MV-4-11 (cell line): ENCODE measurements at regions not wholly inside any gene's neighbourhood (a gene's known extent, or its start where the extent isn't known, plus 50 kb on each side); places are given as distances from the start of the nearest gene placed in this dataset.
A peak's percentile ranks its signal among the peaks of the same experiment; 100 is the strongest.

Experiments
- DNase-seq: peaks from one replicate; lab custom pipeline; 2025; lab: John Stamatoyannopoulos, UW

DNA sequence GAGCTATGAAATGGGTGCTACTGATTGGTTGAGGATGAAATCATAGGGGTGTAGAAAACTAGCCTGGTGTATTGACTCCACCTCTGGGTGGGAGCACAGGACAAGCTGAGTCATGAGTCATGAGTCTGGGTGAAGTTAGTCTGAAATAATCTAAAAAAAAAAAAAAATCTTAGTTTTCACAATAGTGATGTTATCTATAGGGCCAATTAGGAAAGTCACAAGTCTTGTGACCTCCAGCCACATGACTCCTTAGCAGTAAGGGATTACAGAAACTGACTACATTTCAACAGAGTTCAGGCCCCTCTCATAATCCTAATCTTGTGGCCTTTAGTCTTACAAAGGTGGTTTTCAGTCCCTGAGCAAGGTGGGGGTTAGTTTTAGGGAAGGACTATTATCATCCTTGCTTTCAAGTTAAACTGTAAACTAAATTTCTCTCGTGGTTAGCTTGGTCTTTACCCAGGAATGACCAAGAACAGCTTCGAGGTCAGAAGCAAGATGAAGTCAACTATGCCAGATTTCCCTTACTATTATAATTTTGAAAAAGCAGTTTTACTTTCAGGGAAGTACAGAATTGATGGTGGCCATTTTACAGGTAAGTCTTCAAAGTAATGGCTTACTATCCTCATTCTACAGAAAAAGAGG is 338.0 kb upstream of the GYPC start:
- DNase-seq: no peak

DNA sequence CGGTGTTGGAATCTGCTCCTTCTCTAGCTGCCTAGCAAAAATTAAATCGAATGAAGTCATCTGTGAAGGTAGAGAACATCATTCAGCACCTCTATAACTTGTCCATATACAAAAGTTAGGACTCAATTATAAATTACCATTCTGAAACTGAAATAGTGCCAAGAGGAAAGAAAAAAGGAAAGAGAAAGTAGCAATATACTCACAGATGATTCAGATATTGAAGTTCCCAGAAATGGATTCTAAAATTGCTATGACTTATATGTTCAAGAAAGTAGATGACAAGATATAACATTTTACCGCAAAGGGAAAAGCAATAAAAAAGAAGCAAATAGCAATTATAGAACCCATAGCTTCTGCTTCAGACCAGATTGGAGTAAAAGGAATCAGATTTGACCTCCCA is 333.6 kb upstream of the GYPC start:
- no peak for DNase-seq

DNA sequence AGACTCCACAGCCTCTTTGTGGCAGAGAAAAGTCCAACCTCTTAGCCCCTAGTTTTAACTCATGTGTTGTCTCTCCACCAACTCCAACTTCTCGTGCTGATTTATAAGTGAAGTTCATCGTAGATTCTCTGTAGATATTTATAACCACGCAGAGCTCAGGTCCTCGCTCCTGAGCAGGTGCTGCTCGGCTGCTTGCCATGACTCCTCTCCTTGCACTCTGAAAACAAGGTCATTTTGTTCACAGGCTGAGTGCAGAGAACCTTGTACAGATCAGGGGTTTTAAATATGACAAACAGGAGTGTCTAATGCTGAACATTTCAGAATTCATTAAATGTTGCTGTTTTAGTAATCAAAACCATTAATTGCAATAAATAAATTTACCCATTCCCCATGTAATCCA is 330.8 kb upstream of the GYPC start:
- DNase-seq: no peak

- DNase-seq: no peak
Observed at GRCh38 chr2:126329173-126329572, 326.8 kb upstream of the GYPC start.

GRCh38 chr2:126342457-126342856 is 313.5 kb upstream of the GYPC start:
- DNase-seq: no peak

GRCh38 chr2:126343136-126343535 is 312.8 kb upstream of the GYPC start:
- no peak for DNase-seq

DNA sequence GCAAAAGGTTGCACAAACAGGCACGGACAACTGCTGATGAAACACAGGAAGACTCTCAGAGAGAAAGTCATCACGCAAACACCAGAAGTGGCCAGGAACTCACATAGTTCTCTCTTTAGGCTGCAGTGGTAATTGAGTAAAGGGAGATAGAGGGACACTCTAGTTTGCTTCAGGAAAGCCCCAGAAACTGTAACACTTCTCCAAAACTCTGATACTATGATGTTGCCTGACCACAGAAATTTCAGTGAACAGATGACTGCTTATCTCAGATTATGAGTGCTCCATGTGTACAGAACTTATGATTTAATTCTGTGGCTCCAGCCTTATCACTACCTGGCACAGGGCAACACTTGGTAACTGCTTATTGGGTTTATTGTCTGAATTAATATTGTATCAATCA is 311.5 kb upstream of the GYPC start:
- no peak for DNase-seq

GRCh38 chr2:126345691-126346090 is 310.3 kb upstream of the GYPC start:
- DNase-seq: no peak

GRCh38 chr2:126356631-126357030 is 299.3 kb upstream of the GYPC start:
- DNase-seq: no peak

DNA sequence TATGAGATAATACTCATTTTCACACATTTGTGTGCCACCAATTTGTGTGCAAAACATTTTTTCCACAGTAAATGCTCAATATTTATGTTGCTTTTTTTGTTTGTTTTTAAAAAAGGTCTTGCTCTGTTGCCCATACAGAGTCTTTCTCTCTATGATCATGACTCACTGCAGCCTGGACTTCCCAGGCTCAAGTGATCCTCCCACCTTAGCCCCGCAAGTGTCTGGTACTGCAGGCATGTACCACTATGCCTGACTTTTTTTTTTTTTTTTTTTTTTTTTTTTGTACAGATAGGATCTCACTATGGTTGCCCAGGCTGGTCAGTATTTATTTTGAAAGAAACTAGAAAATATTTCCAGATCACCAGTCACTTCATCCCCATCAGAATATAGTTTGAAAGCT is 297.8 kb upstream of the GYPC start:
- DNase-seq: no peak

DNA sequence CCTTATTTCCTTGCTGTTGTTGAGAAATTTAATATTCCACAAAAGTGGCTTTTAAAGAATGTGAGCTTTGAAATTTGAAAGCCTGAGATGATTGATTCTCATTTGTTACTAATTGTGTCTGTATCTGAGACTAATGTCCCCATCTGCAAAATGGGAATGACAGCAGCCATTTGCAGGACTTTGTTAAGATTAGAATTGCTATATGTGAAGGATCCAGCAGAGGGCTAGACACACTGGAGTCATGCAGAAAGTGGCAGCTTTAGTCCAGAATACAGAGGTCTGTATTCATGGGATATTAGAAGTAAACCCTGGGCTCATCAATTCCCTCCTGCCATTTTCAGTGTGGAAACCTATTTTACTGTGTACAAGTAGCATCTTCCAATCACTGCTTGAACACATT is 296.5 kb upstream of the GYPC start:
- DNase-seq: peak; percentile 7

- DNase-seq: no peak
Observed at GRCh38 chr2:126367361-126367760, 288.6 kb upstream of the GYPC start.

DNA sequence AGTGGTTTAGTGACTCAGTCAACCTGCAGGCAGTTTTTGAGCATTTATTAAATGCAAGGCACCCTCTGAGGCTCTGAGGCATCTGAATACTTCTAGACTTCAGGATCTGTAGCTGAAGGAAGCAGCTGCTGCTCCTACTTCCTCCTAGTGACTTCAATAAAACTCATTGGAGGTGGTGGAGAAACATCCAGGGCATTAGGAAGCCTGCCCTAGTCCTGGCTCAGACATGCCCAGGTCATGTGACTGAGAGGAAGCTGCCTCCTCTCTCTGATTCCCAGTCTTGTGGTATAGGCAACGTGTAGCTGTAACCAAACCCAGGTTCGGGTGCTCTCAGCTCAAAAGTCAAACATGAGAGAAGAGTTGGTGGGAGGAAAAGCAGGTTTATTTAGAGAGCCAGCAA is 287.2 kb upstream of the GYPC start:
- peak; percentile 25 for DNase-seq

DNA sequence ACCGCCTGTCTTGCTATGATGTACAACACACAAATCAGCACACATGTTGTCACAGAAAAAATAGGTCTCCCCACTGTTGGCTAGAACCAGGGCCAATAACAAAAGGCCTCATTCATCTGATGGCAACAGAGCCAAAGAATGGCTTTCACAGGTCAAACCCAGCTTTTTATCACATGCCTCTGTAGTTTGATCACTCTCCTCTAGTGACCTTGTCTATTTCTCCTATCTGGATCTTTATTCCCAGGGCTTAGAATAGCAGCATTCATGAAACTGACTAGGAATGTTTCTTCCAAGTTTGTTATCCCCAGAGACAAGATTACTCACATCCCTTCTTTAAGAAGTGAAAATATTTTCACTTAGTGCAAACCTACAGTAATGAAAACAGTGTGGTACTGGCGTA is 285.8 kb upstream of the GYPC start:
- DNase-seq: no peak

DNA sequence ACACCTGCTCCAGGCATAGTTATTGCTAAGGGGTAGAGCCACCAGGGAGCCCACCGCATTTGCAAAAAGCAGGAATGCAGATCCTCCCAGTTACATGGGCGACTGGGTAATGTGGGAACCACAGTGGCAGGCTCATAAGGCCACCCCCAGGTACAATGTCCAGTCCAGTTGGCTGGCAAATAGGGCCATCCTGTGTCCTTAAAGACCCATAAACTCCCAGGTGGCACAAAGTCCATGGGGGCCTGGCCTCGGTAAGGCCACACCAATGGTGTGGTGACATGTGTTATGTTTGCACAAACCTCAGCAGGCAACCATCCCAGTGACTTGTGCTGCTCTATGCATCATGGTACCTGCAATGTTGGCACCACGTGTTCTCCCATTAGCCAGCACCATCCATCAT is 283.6 kb upstream of the GYPC start:
- no peak for DNase-seq

GRCh38 chr2:126378176-126378575 is 277.8 kb upstream of the GYPC start:
- DNase-seq: no peak

DNA sequence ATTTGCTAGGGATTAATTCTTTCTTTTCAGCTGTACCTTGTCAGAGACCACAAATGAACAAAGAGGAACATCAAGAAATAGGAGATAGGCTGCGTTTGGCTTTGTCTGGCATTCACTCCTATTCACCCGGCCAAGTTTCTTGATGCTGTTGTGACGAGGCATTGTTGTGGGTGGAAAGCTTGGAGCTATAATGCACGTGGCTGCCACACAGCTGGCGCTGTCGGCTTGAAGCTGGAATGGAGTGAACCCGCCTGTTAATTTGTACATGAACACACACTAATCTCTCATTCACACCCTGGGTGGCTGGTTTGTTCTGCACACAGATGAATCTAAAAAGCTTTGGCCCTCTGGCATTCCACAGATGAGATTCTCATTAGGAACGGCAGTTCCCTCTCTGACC is 274.9 kb upstream of the GYPC start:
- DNase-seq: no peak

DNA sequence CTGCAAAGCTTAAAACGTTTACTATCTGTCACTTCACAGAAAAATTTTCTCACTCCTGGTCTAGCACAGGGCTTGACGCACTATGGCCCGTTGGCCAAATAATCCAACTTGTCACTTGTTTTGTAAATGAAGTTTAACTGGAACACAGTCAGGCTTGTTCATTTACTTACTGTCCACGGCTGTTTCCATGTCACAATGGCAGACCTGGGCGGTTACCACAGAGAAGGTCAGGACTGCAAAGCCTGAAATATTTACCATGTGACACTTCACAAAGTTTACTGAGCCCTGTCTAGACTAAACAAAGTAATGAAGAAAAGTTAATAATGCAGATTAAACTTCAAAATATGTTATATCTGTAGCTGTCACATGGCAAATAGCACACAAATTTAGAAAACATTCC is 273.0 kb upstream of the GYPC start:
- DNase-seq: no peak

DNA sequence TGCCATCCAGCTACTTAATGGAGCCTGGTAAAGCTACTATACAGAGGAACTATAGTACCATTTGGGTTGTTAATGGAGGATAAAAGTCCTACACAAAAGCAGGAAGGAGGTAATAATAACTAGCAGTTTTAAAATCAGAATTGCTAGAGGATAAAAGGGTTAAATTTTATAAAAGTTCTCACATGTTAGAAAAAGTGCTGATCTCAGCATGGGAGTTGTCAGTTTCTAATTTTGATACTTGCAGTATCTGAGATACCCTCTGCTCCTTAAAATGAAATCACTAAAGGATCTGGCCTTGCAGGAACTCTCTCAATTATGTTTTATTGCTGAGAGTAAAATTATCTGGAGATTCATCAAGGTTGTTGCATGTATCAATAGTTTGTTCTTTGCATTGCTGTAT is 272.2 kb upstream of the GYPC start:
- no peak for DNase-seq

DNA sequence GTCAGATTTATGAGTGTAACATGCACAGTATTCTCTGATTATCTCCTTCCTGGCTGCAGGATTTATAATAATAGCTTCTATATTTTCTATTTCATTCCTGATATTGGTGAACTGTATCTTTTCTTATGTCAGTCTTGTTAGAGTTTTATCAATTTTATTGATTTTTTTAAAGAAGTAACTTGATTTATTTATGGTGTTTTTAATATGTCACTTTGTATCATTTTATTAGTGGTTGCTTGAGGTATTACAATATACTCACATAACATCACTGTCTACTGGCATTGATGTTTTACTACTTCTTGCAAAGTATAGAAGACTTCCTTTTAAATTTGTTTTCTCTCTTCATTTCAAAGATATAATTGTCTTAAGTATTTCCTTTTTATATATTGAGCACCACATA is 270.5 kb upstream of the GYPC start:
- no peak for DNase-seq

DNA sequence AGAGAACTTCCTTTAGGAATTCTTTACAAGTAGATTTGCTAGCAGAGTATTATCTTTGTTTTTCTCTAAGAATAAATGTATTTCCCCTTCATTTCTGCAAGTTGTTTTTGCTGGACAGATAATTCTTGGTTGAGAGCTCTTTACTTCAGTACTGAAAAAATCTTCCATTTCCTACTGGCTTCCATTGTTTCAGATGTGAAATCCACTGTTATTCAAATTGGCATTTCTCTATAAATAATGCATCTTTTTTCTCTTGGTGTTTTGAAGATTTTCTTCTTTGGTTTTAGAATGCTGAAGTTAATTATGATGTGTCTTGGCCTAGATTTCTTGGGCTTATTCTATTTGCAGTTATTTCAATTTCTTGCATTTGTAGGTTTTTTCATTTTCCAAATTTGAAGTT is 270.0 kb upstream of the GYPC start:
- no peak for DNase-seq

DNA sequence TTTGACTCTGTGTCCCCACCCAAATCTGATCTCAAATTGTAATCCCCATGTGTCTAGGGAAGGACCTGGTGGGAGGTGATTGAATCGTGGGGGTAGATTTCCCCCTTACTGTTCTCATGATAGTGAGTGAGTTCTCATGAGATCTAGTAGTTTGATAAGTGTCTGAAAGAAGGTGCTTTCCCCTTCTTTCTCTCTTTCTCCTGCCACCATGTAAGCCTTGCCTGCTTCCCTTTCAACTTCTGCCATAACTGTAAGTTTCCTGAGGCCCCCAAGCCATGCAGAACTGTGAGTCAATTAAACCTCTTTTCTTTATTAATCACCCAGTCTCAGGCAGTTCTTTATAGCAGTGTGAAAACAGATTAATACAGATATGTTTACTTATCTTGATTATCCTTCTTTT is 266.5 kb upstream of the GYPC start:
- DNase-seq: no peak

DNA sequence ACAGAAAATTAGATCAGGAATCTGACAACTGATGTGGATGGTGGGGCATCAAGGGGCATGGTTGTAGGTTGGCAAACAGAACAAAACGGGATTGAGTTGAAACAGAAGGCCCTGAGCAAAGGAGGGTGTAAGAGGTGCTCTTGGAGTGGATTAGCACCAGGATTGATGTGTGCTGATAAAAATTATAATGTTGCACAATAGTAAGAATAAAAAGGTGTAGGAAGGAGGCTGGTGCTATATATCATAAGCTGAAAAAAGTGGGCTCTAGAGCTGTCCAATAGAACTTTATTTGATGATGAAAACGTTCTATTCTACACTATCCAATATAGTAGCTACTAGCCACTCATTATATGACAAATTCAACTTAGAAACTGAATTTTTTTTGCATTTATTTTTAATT is 263.1 kb upstream of the GYPC start:
- DNase-seq: no peak

DNA sequence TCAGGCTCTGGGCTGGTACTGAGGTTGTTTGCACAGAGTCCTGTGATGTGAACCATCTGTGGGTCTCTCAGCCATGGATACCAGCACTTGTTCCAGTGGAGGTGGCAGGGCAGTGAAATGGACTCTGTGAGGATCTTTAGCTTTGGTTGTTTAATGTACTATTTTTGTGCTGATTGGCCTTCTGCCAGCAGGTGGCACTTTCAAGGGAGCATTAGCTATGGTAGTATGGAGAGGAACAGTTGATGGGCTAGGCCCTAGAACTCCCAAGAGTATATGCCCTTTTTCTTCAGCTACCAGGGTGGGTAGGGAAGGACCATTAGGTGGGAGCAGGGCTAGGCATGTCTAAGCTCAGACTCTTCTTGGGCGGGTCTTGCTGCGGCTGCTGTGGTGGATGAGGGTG is 257.0 kb upstream of the GYPC start:
- DNase-seq: no peak
